Fibroblast of lung (primary cell): ENCODE measurements at regions not wholly inside any gene's neighbourhood (a gene's known extent, or its start where the extent isn't known, plus 50 kb on each side); places are given as distances from the start of the nearest gene placed in this dataset.

ENCODE experiments used
- DNase-seq, 2 donors: peaks; one replicate each; pipeline versions ENCODE4 v3.0.0 to v3.0.0-alpha.2; 2010; ENCODE audit warnings: low read depth in 2 of 2
- H2AFZ ChIP-seq: 2 replicates; pipeline ENCODE4 v1.5.1; 2012; ENCODE audit warnings: low read length, control low read depth, inconsistent platforms
- H3K27ac ChIP-seq: 2 replicates; pipeline ENCODE4 v1.5.1; 2011; ENCODE audit warnings: low read length, control low read depth; ENCODE audit not compliant: insufficient read depth
- H3K27me3 ChIP-seq: 2 replicates; pipeline ENCODE4 v1.5.1; 2011; ENCODE audit warnings: mild to moderate bottlenecking, low read length; ENCODE audit not compliant: control insufficient read depth, insufficient read depth
- H3K36me3 ChIP-seq: 2 replicates; pipeline ENCODE4 v1.5.1; 2011; ENCODE audit warnings: low read length; ENCODE audit not compliant: control insufficient read depth, insufficient read depth
- H3K4me1 ChIP-seq: 2 replicates; pipeline ENCODE4 v1.5.1; 2011; ENCODE audit warnings: low read length; ENCODE audit not compliant: control insufficient read depth, insufficient read depth; ENCODE audit errors: extremely low read depth
- H3K4me2 ChIP-seq: 2 replicates; pipeline ENCODE4 v1.5.1; 2011; ENCODE audit warnings: low read length, control low read depth; ENCODE audit not compliant: insufficient read depth; ENCODE audit errors: extremely low read depth
- H3K4me3 ChIP-seq, 4 experiments: fragments of 200-600 bp in 1 of 4; sonication (generic) in 1 of 4; replicated peaks in 1 of 4; 2 replicates each; pipeline ENCODE4 v1.5.1; 2011 to 2016; ENCODE audit warnings: low read length in 4 of 4, low read depth in 3 of 4, mild to moderate bottlenecking in 3 of 4, control low read depth in 2 of 4, inconsistent platforms in 1 of 4, mixed read lengths in 1 of 4; ENCODE audit not compliant: insufficient read depth in 1 of 4; ENCODE audit errors: control extremely low read depth in 1 of 4
- H3K79me2 ChIP-seq: 2 replicates; pipeline ENCODE4 v1.5.1; 2012; ENCODE audit warnings: mild to moderate bottlenecking, low read length, inconsistent platforms; ENCODE audit not compliant: control insufficient read depth, insufficient read depth
- H3K9ac ChIP-seq: 2 replicates; pipeline ENCODE4 v1.5.1; 2011; ENCODE audit warnings: mild to moderate bottlenecking, low read length, control low read depth; ENCODE audit not compliant: insufficient read depth
- H3K9me3 ChIP-seq: 2 replicates; pipeline ENCODE4 v1.5.1; 2012; ENCODE audit warnings: low read depth, low read length; ENCODE audit not compliant: control insufficient read depth, insufficient read depth
- H4K20me1 ChIP-seq: 2 replicates; pipeline ENCODE4 v1.5.1; 2011; ENCODE audit warnings: low read length; ENCODE audit not compliant: control insufficient read depth, insufficient read depth; ENCODE audit errors: extremely low read depth
- EZH2 ChIP-seq: IDR thresholded peaks from 2 replicates; pipeline ENCODE4 v1.5.1; 2012; ENCODE audit warnings: low read length, control low read depth, mild to moderate bottlenecking; ENCODE audit errors: missing control alignments
- TF ChIP-seq, protein P1 (sequence below), 2 donors: IDR thresholded peaks in 1 of 2; conservative IDR thresholded peaks in 1 of 2; 1 replicate in 1 of 2; 2 replicates in 1 of 2; pipeline ENCODE4 v1.5.1; 2011 to 2012; ENCODE audit warnings: low read length in 2 of 2, control low read depth in 1 of 2, inconsistent platforms in 1 of 2, low read depth in 1 of 2, mild to moderate bottlenecking in 1 of 2

DNA sequence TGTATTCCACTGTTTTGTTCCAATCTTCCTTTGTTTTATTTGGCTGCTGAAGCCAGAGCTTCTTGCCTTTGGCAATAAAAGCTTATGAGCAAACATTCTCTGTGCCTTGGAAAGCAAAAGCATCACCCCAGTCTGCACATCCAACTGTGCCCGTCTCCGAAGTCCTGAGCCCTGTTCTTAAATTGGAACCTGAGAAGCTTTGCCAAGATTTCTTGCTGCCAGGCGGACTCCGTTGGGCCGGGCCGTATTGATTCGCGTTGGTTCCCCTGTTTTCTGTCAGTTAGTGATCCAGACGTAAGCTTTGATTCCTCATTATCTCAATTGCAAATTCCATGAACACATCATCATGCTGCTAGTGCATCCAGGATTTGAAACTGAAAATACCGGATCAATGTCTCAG is 793.0 kb downstream of the OLFM4 start:
- Histone ChIP-seq H3K79me2 (no peaks in the 10 kb centered on the region), H3K9ac (no peak overlapping the region), H3K27me3 (no peaks in the 10 kb centered on the region), H4K20me1 (no peaks in the 10 kb centered on the region), H3K9me3 (no peaks in the 10 kb centered on the region), H3K4me1 (no peaks in the 10 kb centered on the region), H3K27ac (no peak overlapping the region), H3K36me3 (no peaks in the 10 kb centered on the region), H3K4me3 (no peak overlapping the region), H3K4me2 (no peak overlapping the region), H2AFZ (no peak overlapping the region)
- TF ChIP-seq, protein P1, sequence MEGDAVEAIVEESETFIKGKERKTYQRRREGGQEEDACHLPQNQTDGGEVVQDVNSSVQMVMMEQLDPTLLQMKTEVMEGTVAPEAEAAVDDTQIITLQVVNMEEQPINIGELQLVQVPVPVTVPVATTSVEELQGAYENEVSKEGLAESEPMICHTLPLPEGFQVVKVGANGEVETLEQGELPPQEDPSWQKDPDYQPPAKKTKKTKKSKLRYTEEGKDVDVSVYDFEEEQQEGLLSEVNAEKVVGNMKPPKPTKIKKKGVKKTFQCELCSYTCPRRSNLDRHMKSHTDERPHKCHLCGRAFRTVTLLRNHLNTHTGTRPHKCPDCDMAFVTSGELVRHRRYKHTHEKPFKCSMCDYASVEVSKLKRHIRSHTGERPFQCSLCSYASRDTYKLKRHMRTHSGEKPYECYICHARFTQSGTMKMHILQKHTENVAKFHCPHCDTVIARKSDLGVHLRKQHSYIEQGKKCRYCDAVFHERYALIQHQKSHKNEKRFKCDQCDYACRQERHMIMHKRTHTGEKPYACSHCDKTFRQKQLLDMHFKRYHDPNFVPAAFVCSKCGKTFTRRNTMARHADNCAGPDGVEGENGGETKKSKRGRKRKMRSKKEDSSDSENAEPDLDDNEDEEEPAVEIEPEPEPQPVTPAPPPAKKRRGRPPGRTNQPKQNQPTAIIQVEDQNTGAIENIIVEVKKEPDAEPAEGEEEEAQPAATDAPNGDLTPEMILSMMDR (conservative IDR thresholded peaks at IDR 0.05 in 1 of 2, IDR thresholded peaks at IDR 0.05 in 1 of 2; ENCODE audit: low read depth in 1 of 2, low read length in 2 of 2) = no peak
- no peak for TF ChIP-seq EZH2
- DNase-seq = no peak

DNA sequence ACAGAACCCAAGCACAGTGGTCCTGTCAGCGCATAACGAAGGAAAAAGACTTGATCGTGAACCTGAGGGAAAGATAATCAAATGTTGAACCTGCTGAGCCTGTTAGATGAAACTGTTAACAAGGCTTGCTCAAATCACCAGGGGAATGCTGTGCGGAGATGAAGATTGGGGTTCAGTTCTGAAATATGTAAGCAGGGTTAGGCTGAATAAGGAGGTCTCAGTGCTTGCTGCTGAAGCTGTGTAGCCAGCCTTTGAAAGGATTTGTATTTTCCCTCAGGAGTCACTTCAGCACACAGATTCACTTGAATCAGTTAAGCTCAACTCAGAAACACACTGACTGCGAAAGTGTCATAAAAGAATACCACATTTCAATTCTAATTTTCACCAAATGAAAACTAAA is 793.5 kb downstream of the OLFM4 start:
- Histone ChIP-seq H3K27ac (no peak overlapping the region), H4K20me1 (no peaks in the 10 kb centered on the region), H3K27me3 (no peaks in the 10 kb centered on the region), H3K4me1 (no peaks in the 10 kb centered on the region), H2AFZ (no peak overlapping the region), H3K79me2 (no peaks in the 10 kb centered on the region), H3K9ac (no peak overlapping the region), H3K4me3 (no peak overlapping the region), H3K36me3 (no peaks in the 10 kb centered on the region), H3K9me3 (no peaks in the 10 kb centered on the region), H3K4me2 (no peak overlapping the region)
- TF ChIP-seq, protein P1 (conservative IDR thresholded peaks at IDR 0.05 in 1 of 2, IDR thresholded peaks at IDR 0.05 in 1 of 2; ENCODE audit: low read depth in 1 of 2, low read length in 2 of 2) = no peak
- TF ChIP-seq EZH2 = no peak
- DNase-seq = no peak

DNA sequence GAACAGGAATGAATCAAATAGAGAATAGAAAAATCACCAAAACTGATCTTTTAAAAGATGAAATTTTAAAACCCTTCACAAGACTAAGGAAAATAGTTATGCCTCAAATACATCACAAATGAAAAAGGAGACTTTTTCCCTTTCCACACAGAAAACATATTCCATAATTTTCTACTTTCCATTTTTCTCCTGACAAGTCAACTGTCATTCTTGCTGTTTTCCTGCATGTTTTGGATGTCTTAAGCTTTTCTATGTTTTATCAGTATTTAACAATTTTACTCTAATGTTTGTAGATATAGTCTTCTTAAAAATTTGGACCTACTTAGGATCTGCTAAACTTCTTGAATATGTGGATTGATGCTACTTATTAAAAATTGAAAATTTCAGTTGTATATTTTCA is 810.8 kb downstream of the OLFM4 start:
- Histone ChIP-seq H3K27me3 (no peaks in the 10 kb centered on the region), H3K9ac (no peak overlapping the region), H3K4me3 (no peak overlapping the region), H3K79me2 (no peaks in the 10 kb centered on the region), H3K9me3 (no peaks in the 10 kb centered on the region), H3K36me3 (no peaks in the 10 kb centered on the region), H3K27ac (no peak overlapping the region), H2AFZ (no peak overlapping the region), H3K4me2 (no peak overlapping the region), H4K20me1 (peaks cover 1% of the 10 kb centered on the region), H3K4me1 (no peaks in the 10 kb centered on the region)
- no peak for DNase-seq
- TF ChIP-seq, protein P1 (conservative IDR thresholded peaks at IDR 0.05 in 1 of 2, IDR thresholded peaks at IDR 0.05 in 1 of 2; ENCODE audit: low read depth in 1 of 2, low read length in 2 of 2) = no peak
- TF ChIP-seq EZH2 = no peak
